NCI-H446 (cell line): ENCODE measurements at regions not wholly inside any gene's neighbourhood (a gene's known extent, or its start where the extent isn't known, plus 50 kb on each side); places are given as distances from the start of the nearest gene placed in this dataset.

Experiments
- DNase-seq, 2 experiments: peaks; one replicate each; lab custom pipeline; 2025; lab: John Stamatoyannopoulos, UW

- DNase-seq, result no peak
Measured at GRCh38 chr7:112594397-112594796, 113.6 kb downstream of the LSMEM1 start.

GRCh38 chr7:112596260-112596659 is 115.5 kb downstream of the LSMEM1 start:
- no peak for DNase-seq

- no peak for DNase-seq
Measured at GRCh38 chr7:112596981-112597380, 116.2 kb downstream of the LSMEM1 start.

GRCh38 chr7:112603673-112604072 is 122.9 kb downstream of the LSMEM1 start:
- DNase-seq, result no peak

- no peak for DNase-seq
Measured at GRCh38 chr7:112610636-112611035, 129.8 kb downstream of the LSMEM1 start.

DNA sequence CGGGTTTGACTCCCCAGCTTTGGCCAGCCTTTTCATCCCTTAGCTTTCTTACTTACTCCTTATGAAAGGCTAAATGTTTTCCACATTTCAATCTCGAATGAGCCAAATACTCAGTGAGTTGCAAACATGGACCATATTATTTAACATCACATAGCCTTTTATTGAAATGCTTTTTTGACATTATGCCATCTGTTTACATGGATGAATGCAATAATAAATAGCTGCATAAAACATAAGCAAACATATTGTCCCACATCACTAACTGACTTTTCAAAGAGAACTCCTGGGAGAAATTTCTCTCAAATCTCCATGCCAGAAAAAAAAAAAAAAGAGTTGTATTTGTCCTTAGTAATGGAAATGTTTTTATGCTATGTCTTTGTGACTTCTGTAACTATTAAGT is 134.9 kb downstream of the LSMEM1 start:
- DNase-seq, result no peak

DNA sequence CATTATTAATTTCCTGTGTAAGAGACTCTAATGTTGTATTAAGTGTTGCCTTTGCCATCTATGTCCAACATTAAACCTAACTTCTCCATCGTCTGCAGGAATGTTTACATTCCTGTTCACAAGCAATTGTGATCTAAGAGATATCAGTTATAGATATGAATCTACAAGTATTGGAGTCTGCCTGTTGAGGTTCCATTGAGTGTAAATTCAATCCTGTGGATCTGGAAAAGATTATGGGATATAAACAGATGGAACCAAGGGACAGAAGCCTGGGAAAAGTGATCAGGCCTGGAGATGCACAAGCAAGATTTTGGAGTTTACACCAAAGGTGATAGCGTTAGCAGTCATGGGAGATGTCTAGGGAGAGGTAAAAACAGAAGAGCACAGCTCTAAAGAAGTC is 135.5 kb downstream of the LSMEM1 start:
- no peak for DNase-seq

DNA sequence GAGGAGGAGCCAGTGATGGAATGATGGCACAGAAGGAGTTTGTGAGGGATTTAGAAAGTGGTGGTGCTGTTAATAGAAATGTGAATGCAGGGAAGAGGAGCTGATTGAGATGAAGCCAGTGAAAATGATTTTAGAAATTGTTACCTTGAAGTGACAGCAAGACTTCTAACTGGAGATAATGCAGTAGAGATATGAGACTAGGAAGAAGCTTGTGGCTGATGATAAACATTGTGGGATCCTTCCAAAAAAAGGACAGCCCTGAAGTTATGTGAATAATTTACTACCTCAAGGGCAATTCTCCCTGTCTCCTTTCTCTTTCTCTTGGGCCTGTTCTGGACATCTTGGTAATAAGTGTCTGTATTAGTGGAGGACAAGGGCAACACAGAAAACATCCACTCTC is 138.6 kb downstream of the LSMEM1 start:
- DNase-seq, result no peak

GRCh38 chr7:112622159-112622715 is 141.4 kb downstream of the LSMEM1 start:
- DNase-seq, result no peak

GRCh38 chr7:112624416-112624815 is 143.6 kb downstream of the LSMEM1 start:
- no peak for DNase-seq

GRCh38 chr7:112630565-112630964 is 149.8 kb downstream of the LSMEM1 start:
- no peak for DNase-seq

GRCh38 chr7:112634107-112634506 is 153.3 kb downstream of the LSMEM1 start:
- DNase-seq, result no peak

GRCh38 chr7:112635742-112636141 is 154.5 kb downstream of the TMEM168 start:
- DNase-seq, result no peak

GRCh38 chr7:112638675-112639400 is 151.4 kb downstream of the TMEM168 start:
- DNase-seq, result no peak

DNA sequence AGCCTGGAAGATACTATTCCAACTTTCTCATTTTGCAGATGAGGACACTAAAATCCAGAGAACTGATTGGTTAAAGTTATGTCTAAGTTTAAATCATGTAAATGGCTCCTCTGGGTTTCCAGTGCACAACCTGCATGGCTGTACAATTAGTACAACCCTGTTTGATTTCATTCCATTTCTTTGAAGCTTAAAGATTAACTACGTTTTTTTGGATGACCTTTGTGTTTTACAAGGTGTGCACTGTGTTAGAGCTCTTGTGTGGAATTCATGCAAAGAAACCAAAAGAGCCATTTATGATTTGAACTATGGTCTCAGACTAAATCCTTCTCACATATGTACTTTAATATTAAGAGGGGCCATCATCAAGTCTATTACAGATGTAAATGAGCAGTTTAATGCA is 149.5 kb downstream of the TMEM168 start:
- DNase-seq, result no peak

DNA sequence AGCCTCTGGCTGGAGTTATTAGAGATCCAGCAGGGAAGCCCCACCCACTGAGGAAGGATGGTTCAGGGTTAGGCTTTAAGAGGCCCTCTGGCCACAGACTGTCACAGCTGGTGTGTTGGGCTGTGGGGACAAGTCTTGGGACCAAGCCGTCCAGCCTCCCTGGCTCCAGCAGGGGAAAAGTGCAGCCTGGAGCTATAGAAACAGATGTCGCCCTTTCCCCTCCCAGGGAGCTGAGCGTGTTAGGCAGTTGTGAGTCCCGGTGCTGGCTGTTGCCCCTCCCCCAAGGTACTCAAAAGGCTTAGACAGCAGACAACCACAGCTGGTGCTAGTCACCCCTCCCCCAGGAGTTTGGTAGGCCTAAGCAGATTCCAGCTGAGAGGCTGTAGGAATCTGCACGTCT is 143.4 kb downstream of the TMEM168 start:
- DNase-seq, result no peak

- no peak for DNase-seq
Measured at GRCh38 chr7:112648781-112649180, 141.4 kb downstream of the TMEM168 start.

GRCh38 chr7:112649560-112649959 is 140.6 kb downstream of the TMEM168 start:
- DNase-seq, result no peak

DNA sequence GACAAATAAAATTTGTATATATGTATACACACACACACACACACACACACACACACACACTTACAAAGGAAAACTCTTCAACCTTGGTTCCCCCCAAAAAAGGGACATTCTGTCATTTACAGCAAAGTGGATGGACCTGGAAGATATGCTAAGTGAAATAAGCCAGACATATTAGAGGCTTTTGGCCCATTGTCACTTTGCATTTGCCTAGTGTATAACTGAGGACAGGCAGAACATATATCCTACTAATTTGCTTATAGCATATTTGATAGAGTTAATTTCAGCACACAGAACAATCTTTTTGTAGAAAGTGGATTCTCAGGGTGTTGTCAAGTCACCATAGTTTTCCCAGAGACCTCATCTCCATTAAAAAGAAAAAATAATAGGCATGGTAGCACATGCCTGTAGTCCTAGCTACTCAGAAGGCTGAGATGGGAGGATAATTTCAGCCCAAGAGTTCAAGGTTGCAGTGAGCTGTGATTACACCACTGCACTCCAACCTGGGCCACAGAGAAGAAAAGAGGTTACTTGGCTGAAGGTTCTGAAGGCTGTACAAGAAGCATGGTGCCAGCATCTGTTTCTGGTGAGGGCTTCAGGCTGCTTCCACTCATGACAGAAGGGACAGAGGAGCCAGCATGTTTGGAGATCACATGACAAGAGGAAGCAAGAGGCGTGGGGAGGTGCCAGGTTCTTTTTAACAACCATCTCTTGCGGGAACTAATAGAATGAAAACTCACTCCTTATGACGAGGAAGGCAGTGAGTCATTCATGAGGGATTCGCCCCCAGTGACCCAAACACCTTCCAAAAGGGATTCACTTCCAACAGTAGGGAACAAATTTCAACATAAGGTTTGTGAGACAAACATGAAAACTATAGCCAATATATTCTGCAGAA is 135.6 kb downstream of the TMEM168 start:
- no peak for DNase-seq

- no peak for DNase-seq
Measured at GRCh38 chr7:112665709-112666108, 124.5 kb downstream of the TMEM168 start.

DNA sequence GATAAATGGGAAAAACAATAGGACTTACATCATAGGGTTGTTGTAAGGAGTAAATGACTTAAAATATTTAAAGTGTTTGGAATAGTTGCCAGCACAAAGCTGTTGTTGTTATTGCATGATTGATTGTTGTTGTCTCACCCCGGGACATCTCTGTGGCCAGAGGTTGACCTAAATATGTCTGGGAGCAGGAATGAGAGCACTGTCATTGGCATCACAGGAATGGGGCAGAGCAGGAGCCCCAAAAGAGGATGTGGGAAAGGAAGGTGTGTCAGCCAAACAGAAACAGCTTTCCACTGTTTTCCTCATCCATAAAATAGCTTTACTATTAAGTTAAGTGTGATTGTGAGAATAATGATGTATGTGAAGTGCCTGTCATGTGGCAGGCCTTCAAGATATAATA is 121.6 kb downstream of the TMEM168 start:
- no peak for DNase-seq

GRCh38 chr7:112669306-112669705 is 120.9 kb downstream of the TMEM168 start:
- no peak for DNase-seq

DNA sequence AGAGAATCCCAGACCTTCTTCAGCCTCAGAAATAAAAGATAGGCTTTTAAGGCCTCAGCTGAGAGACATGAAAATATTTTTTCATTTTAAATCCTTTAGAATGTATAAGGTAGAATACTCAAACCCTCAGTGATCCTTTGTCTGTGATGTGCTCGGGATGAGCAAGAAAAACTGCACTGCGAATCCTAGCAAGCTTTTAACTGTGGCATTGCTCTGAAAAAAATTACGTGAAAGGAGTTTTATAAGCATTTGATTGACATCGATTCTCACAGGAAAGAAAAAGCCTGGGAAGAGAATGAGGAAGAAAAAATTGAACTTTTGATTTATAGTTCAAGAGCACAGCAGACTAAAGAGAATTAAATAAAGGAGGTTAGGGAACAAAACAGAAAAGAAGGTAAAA is 120.0 kb downstream of the TMEM168 start:
- no peak for DNase-seq
